Activated naive CD4-positive, alpha-beta T cell treated with anti-CD3 and anti-CD28 coated beads, Interleukin-2, amount 50 U/mL, for 24 hours (primary cell): ENCODE measurements at regions not wholly inside any gene's neighbourhood (a gene's known extent, or its start where the extent isn't known, plus 50 kb on each side); places are given as distances from the start of the nearest gene placed in this dataset.
"Not testable (repeated sequence)": the region's sequence is repeated elsewhere in the genome, so short reads cannot be mapped to it uniquely, and the experiment has no call there.

Experiments used
- H3K27ac Mint-ChIP-seq: one replicate; pipeline ENCODE4 v1.8.0; 2021; ENCODE audit warnings: mild to moderate bottlenecking, mixed read lengths
- H3K27me3 Mint-ChIP-seq: one replicate; pipeline ENCODE4 v1.8.0; 2021; ENCODE audit warnings: mixed read lengths
- H3K36me3 Mint-ChIP-seq: one replicate; pipeline ENCODE4 v1.8.0; 2021; ENCODE audit warnings: mixed read lengths
- H3K4me1 Mint-ChIP-seq: one replicate; pipeline ENCODE4 v1.8.0; 2021; ENCODE audit warnings: mixed read lengths
- H3K4me3 Mint-ChIP-seq: one replicate; pipeline ENCODE4 v1.8.0; 2021; ENCODE audit warnings: mild to moderate bottlenecking, mixed read lengths
- H3K9me3 Mint-ChIP-seq: one replicate; pipeline ENCODE4 v1.8.0; 2021; ENCODE audit warnings: mixed read lengths

DNA sequence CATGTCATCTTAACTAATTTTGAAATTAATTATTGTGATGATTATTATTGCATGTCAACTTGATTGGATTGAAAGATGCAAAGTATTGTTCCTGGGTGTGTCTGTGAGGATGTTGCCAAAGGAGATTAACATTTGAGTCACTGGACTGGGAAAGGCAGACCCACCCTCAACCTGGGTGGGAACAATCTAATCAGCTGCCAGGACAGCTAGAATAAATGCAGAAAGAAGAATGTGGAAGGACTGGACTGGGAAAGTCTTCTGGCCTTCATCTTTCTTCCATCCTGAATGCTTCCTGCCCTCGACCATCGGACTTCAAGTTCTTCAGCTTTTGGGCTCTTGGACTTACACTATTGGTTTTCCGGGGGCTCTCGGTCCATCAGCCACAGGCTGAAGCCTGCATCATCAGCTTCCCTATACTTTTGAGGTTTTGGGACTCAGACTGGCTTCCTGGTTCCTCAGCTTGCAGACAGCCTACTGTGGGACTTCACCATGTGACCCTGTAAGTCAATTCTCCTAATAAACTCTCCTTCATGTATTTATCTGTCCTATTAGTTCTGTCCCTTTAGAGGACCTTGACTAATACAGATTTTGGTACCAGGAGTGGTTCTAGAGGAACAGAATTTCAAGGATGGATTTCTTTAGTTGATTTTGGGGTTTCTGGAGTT is 959.8 kb downstream of the ANKRD7 start:
- Mint-ChIP-seq H3K27ac (no peak overlapping the region), H3K4me3 (no peak overlapping the region), H3K36me3 (no peaks in the 10 kb centered on the region)

DNA sequence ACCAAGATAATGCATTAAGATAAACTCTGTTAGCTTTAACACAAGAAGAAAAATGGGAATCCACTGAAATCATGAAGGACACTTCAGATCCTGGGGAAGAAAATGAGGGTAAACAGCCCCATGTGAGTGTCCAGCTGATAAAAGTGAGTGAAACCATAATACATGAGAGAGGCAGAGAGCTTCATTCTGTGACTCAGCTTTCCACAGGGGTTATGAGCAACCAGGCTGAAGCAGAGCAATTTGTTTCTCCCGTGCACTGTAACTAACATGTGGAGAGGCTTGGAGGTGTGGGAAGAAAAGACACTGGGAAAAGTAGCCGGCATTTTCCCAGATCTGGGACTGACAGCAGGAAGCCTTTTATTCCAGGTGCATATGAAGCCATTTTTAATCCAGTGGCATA is 971.7 kb downstream of the ANKRD7 start:
- no peaks in the 10 kb centered on the region for H3K36me3 Mint-ChIP-seq
- no peak overlapping the region for H3K27ac Mint-ChIP-seq
- H3K27me3 Mint-ChIP-seq: no peaks in the 10 kb centered on the region
- H3K4me1 Mint-ChIP-seq: no peaks in the 10 kb centered on the region
- no peak overlapping the region for H3K4me3 Mint-ChIP-seq
- no peaks in the 10 kb centered on the region for H3K9me3 Mint-ChIP-seq

More for the DNA sequence above, 959.8 kb downstream of the ANKRD7 start:
- no peaks in the 10 kb centered on the region for H3K4me1 Mint-ChIP-seq
- no peaks in the 10 kb centered on the region for H3K27me3 Mint-ChIP-seq
- H3K9me3 Mint-ChIP-seq: peaks cover 5% of the 10 kb centered on the region

DNA sequence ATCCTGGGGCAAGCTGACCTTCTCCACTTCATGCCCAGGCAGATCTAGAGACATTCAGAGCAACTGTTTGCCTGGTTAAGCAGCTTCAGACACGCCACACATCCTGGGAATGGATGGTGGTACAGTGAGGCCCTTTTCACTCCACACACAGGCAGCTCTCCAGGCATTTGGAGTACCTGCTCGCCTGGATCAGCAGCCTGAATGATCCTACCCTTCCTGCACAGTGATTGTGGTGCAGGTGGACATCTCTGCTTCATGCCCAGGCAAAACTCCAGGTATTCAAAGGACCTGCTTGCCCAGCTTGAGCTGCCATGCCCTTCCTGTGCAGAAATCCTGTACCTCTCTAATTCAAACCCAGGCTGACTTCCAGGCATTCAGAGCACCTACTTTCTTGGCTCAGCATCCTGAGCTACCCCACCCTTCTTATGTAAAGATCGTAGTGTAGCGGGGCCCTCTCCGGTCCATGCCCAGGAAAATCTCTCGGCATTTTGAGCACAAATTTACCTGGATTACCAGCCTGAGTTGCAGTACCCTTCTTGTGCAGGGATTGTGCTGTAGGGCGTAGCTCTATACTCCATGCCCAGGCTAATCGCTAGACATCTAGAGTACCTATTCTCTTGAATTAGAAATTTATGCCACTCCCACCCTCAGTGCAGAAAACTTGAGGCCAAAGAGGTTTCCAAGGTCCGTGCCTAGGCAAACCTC is 972.8 kb downstream of the ANKRD7 start:
- Mint-ChIP-seq H3K36me3 (no peaks in the 10 kb centered on the region), H3K4me3 (no peak overlapping the region), H3K27ac (no peak overlapping the region), H3K9me3 (no peaks in the 10 kb centered on the region), H3K4me1 (no peaks in the 10 kb centered on the region), H3K27me3 (no peaks in the 10 kb centered on the region)

- no peaks in the 10 kb centered on the region for H3K9me3 Mint-ChIP-seq
- H3K36me3 Mint-ChIP-seq: no peaks in the 10 kb centered on the region
- no peaks in the 10 kb centered on the region for H3K27me3 Mint-ChIP-seq
- no peaks in the 10 kb centered on the region for H3K4me1 Mint-ChIP-seq
- H3K4me3 Mint-ChIP-seq: no peak overlapping the region
- no peak overlapping the region for H3K27ac Mint-ChIP-seq
Measured at GRCh38 chr7:119197877-119198527, 973.5 kb downstream of the ANKRD7 start.

DNA sequence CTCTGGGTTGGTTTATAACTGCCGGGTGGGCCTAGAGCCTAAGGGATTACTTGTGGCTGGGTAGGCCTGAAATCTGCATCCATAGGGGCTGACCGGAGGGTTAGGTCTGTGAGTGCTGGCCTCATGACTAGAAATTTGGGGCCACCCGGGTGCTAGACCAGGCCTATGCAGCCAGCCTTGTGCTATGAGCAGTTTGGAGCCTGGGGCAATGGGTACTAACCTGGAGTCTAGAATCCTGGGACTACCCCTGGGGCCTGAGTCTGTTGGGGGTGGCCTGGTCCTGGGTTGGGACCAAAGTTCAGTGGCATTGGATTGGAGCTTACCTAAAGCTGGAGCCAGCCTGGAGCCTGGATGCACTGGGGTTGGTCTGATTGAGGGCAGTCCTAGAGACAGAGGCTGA is 995.2 kb downstream of the ANKRD7 start:
- no peaks in the 10 kb centered on the region for H3K27me3 Mint-ChIP-seq
- H3K36me3 Mint-ChIP-seq: no peaks in the 10 kb centered on the region
- H3K27ac Mint-ChIP-seq: no peak overlapping the region
- H3K4me1 Mint-ChIP-seq: no peaks in the 10 kb centered on the region
- H3K9me3 Mint-ChIP-seq: peaks cover 4% of the 10 kb centered on the region
- no peak overlapping the region for H3K4me3 Mint-ChIP-seq

DNA sequence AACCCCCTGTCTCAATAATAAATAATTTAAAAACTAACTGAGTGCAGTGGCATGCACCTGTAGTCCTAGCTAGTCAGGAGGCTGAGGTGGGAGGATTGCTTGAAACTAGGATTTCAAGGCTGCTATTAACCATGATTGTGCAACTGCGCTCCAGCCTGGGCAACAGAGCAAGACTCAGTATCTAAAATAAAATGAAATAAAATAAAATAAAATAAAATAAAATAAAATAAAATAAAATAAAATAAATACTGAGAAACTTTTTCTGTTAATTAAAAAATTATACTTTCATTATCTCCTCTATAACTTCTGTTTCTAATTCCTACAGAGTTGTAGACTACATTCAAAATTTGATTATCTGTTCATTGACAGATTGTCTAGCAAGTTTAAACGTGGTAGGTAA is 999.4 kb downstream of the ANKRD7 start:
- Mint-ChIP-seq H3K27ac (no peak overlapping the region), H3K4me1 (no peaks in the 10 kb centered on the region), H3K27me3 (no peaks in the 10 kb centered on the region), H3K9me3 (no peaks in the 10 kb centered on the region), H3K4me3 (no peak overlapping the region), H3K36me3 (no peaks in the 10 kb centered on the region)

DNA sequence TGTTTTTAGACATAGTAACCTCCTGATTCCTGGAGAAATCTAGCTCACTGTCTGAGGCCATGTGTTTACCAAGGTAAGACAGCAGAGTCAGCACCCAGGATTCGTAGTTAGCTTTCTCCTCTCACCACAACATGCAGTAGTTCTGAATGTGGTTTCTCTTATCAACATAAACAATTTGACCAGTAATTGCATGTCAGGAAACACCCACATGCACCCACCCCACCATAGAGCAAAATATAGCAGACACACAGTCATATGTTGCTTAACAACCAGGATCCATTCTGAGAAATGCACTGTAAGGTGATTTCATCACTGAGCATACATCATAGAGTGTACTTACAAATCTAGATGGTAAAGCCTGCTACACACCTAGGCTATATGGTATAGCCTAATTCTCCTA is 1004.0 kb downstream of the ANKRD7 start:
- H3K27me3 Mint-ChIP-seq: no peaks in the 10 kb centered on the region
- no peak overlapping the region for H3K4me3 Mint-ChIP-seq
- no peaks in the 10 kb centered on the region for H3K4me1 Mint-ChIP-seq
- no peaks in the 10 kb centered on the region for H3K36me3 Mint-ChIP-seq
- no peak overlapping the region for H3K27ac Mint-ChIP-seq
- peaks cover 6% of the 10 kb centered on the region for H3K9me3 Mint-ChIP-seq

- peaks cover 6% of the 10 kb centered on the region for H3K9me3 Mint-ChIP-seq
- no peak overlapping the region for H3K4me3 Mint-ChIP-seq
- no peaks in the 10 kb centered on the region for H3K4me1 Mint-ChIP-seq
- H3K36me3 Mint-ChIP-seq: no peaks in the 10 kb centered on the region
- no peaks in the 10 kb centered on the region for H3K27me3 Mint-ChIP-seq
- no peak overlapping the region for H3K27ac Mint-ChIP-seq
Measured at GRCh38 chr7:119232091-119232490, 1007.6 kb downstream of the ANKRD7 start.

- H3K27ac Mint-ChIP-seq: no peak overlapping the region
- no peaks in the 10 kb centered on the region for H3K36me3 Mint-ChIP-seq
- peaks cover 6% of the 10 kb centered on the region for H3K9me3 Mint-ChIP-seq
- no peaks in the 10 kb centered on the region for H3K27me3 Mint-ChIP-seq
- no peak overlapping the region for H3K4me3 Mint-ChIP-seq
- no peaks in the 10 kb centered on the region for H3K4me1 Mint-ChIP-seq
Measured at GRCh38 chr7:119233015-119233414, 1008.5 kb downstream of the ANKRD7 start.

DNA sequence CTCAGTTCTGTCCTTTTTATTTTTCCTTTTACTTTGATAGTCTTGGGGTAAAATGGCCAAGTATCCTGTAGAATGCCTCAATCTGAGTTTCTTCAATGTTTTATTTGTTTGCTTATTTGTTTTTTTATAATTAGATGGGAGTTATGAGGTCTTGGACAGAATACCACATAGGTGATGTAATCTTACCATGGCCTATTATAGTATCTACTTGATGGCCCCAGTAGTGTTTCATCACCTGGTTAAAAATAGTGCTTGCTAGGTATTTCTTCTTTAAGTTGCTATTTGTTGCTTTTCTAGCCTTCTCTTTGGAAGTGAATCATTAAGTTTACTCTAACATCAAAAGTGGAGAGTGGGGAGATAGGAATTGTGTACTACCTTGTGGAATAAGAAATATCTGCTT is 1020.0 kb upstream of the KCND2 start:
- Mint-ChIP-seq H3K4me1 (no peaks in the 10 kb centered on the region), H3K4me3 (no peak overlapping the region), H3K27ac (no peak overlapping the region), H3K9me3 (no peaks in the 10 kb centered on the region), H3K36me3 (no peaks in the 10 kb centered on the region), H3K27me3 (no peaks in the 10 kb centered on the region)

- no peaks in the 10 kb centered on the region for H3K36me3 Mint-ChIP-seq
- no peak overlapping the region for H3K27ac Mint-ChIP-seq
- no peaks in the 10 kb centered on the region for H3K4me1 Mint-ChIP-seq
- H3K27me3 Mint-ChIP-seq: no peaks in the 10 kb centered on the region
- no peaks in the 10 kb centered on the region for H3K9me3 Mint-ChIP-seq
- no peak overlapping the region for H3K4me3 Mint-ChIP-seq
Measured at GRCh38 chr7:119254742-119255141, 1018.2 kb upstream of the KCND2 start.

GRCh38 chr7:119256001-119256400 is 1017.0 kb upstream of the KCND2 start:
- no peaks in the 10 kb centered on the region for H3K36me3 Mint-ChIP-seq
- H3K4me1 Mint-ChIP-seq: no peaks in the 10 kb centered on the region
- H3K9me3 Mint-ChIP-seq: no peaks in the 10 kb centered on the region
- no peak overlapping the region for H3K27ac Mint-ChIP-seq
- H3K27me3 Mint-ChIP-seq: no peaks in the 10 kb centered on the region
- H3K4me3 Mint-ChIP-seq: no peak overlapping the region

- H3K4me3 Mint-ChIP-seq: no peak overlapping the region
- no peak overlapping the region for H3K27ac Mint-ChIP-seq
- H3K27me3 Mint-ChIP-seq: no peaks in the 10 kb centered on the region
- H3K4me1 Mint-ChIP-seq: no peaks in the 10 kb centered on the region
- no peaks in the 10 kb centered on the region for H3K9me3 Mint-ChIP-seq
- H3K36me3 Mint-ChIP-seq: no peaks in the 10 kb centered on the region
Measured at GRCh38 chr7:119256446-119257131, 1016.4 kb upstream of the KCND2 start.

DNA sequence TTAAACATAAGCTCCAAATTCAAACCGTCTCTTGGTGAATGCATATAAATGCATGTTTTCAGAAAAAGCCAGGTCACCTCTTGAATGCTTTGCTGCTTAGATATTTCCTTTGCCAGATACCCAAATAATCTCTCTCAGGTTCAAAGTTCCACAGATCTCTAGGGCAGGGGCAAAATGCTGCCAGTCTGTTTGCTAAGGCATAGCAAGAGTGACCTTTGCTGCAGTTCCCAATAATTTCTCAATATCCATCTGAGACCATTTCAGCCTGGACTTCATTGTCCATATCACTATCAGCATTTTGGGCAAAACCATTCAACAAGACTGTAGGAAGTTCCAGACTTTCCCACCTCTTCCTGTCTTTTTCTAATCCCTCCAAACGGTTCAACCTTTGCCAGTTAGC is 1006.2 kb upstream of the KCND2 start:
- not testable (repeated sequence) for H3K9me3 Mint-ChIP-seq, H3K4me3 Mint-ChIP-seq, H3K27ac Mint-ChIP-seq, H3K4me1 Mint-ChIP-seq, H3K27me3 Mint-ChIP-seq, H3K36me3 Mint-ChIP-seq

DNA sequence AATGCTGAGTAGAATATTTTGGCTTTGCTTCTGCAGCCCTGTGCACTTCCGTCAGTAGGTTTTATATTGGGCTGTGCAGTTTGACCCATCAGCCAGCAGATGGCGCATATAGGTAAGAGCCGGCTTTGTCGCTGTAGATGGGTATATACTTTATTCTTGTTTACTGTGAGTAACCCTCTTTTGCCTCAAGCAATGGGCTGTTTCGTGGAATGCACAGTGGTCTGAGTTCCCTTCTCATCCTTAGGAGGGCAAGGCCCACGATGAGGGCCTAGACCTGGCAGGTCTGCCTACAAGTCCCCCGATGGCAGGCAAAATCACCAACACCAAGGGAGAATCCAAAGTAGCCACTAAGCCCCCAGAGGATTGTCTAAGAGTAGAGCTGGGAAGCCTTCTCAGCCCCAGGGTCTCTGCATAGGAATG is 1002.9 kb upstream of the KCND2 start:
- peaks cover 7% of the 10 kb centered on the region for H3K9me3 Mint-ChIP-seq
- no peaks in the 10 kb centered on the region for H3K4me1 Mint-ChIP-seq
- no peak overlapping the region for H3K4me3 Mint-ChIP-seq
- no peak overlapping the region for H3K27ac Mint-ChIP-seq
- H3K36me3 Mint-ChIP-seq: no peaks in the 10 kb centered on the region
- no peaks in the 10 kb centered on the region for H3K27me3 Mint-ChIP-seq

GRCh38 chr7:119270644-119271043 is 1002.3 kb upstream of the KCND2 start:
- Mint-ChIP-seq H3K4me1 (no peaks in the 10 kb centered on the region), H3K9me3 (peaks cover 7% of the 10 kb centered on the region), H3K27me3 (no peaks in the 10 kb centered on the region), H3K36me3 (no peaks in the 10 kb centered on the region), H3K27ac (no peak overlapping the region), H3K4me3 (no peak overlapping the region)
